GM04503 (cell line): ENCODE measurements at regions not wholly inside any gene's neighbourhood (a gene's known extent, or its start where the extent isn't known, plus 50 kb on each side); places are given as distances from the start of the nearest gene placed in this dataset.
"Not testable (repeated sequence)": the region's sequence is repeated elsewhere in the genome, so short reads cannot be mapped to it uniquely, and the experiment has no call there.

Experiments
- DNase-seq: peaks from one replicate; pipeline ENCODE4 v3.0.0-alpha.2; 2012; ENCODE audit warnings: low read depth

DNA sequence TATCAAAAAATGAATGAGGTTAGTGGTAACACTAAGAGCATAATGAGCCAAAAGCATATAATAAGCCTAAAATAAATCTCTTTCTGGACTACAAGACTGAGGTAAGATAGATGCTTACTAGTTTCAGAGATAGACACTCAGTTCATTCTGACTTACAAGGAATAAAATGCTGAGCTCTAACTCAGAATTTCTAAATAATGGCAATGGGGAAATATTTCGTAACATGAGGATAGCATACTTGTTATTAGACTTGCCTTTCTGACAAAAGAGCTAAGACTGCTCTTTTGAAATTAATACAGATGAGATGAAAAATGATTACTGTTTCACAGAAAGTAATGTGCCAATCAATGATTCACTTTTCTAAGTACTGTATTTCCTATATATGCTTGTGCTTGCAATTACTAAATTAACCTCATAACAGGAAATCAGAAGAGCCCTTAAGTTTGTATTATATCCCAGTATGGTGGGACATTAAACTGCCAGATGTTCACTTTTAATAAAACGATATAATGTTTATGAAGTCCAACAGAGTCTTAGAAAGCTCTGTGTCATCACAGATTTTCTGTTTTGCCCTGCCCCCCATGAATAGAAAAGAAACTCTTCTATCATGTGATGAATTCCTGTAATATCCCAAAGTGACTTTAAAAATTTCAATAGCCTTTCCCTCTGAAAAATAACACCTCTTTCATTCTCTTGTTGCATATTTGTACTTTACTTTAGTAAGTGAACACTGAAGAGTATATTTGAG is 2771.0 kb upstream of the PCDH20 start:
- no peak for DNase-seq

GRCh38 chr13:64186071-64186470 is 2770.4 kb upstream of the PCDH20 start:
- DNase-seq, result no peak

DNA sequence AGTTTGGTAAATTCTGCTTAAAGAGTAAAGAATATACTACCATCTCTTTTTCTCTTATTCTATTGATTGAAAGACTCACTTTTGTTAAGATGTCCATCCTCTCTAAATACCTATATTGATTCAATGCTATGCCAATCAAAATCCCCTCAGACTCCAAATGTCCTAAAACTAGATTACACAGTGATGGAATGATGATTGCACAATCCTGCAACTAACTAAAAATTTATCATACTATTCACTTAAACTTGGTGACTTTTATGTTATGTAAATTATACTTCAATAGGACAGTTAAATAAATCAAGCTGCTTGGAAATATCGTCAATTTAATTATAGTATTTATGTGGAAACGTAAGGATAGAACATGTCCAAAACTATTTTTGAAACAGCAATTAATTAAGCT is 2765.1 kb upstream of the PCDH20 start:
- DNase-seq, result no peak

- DNase-seq, result no peak
Observed at GRCh38 chr13:64165826-64166225, 2750.2 kb upstream of the PCDH20 start.

DNA sequence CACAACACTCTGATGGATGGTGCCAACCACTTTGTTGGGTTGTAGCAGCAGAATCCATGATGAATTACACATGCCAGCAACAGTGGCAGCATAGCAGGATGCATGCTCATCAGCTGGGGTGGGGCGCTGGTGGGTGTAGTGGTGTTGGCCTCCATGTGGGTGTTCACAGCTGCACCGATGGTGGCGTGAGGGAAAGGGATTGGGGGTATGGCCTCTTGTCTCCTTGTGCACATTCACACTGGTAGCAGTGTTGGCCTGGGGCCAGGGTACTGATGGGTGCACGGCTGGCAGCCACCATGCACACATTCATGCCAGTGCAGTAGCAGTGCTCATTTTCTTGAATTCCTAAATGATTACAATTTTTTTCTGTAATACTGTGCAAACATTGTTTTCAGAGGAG is 2748.8 kb upstream of the PCDH20 start:
- DNase-seq, result no peak

DNA sequence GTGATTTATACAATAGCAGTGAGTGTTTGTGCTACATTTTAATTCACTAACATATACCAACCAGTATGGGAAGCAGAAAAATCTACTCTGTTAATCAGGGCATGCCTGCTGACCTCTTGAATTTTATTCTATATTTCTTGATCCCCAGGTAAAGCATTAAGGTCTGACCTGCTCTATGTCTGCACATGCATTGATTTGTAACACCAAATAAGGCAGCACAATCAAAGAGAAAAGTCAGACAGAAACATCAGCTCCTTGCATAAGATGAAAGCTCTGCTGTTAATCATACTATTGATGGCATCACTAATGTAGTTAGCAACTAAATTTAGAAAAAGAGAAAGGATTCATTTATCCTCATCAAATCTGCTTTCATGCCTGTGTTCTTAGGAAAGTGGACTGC is 2744.8 kb upstream of the PCDH20 start:
- DNase-seq, result no peak

DNA sequence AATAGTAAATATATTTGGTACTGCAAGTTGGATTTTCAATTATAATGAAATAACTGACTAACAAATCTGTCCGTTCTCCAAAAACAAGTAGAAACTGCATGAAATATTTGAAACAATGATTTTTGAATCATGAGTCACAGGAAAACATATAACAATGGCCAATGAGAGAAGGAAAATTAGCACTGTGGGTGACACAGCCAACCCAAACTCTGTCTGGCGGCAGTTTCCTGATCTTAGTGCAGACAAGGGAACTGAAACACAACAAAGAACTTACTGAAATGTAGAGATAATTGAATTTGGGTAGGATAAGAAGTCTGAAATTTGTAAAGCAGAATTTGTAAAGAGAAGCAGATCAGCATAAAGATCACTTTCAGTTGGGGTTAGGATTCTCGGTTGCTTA is 2743.3 kb upstream of the PCDH20 start:
- peak; percentile 19 for DNase-seq

GRCh38 chr13:64154514-64154913 is 2738.9 kb upstream of the PCDH20 start:
- DNase-seq, result no peak

- no peak for DNase-seq
Observed at GRCh38 chr13:64130600-64130999, 2715.0 kb upstream of the PCDH20 start.

GRCh38 chr13:64130171-64130570 is 2714.5 kb upstream of the PCDH20 start:
- no peak for DNase-seq

DNA sequence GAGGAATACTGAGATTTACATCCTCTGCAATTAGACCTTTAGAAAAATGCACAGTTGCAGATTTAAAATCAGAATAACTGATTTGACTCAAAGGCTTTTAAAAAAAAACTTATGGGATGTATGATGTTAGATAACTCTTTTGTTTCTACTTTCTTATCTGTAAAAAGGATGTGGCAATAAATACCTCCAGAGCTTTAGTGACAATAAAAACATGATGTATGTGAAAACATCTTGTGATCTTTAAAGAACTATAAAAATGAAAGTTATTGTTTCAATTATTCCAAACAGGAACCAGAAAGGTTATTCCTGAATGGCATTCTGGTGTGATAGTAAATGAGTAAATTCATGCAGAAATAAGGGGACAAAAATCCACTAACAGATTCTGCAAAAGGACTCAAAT is 2712.2 kb upstream of the PCDH20 start:
- no peak for DNase-seq

DNA sequence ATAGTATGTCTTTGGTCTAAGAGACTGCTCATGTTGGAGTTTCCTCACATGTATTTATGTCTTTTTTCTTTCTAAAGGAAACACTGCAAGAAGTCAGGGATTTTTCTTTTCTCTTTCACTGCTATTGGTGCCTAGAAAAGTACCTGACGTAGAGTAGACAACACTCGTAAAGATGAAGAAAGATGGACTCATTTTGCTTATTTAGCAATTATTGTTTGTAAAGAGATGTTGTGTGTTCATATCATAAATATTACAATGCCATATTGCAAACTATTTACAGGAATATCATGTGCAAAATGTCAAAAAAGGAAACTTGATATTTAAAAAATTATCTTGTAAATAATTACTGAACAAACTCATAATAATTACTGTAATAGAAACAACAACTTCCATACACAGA is 2711.5 kb upstream of the PCDH20 start:
- no peak for DNase-seq

DNA sequence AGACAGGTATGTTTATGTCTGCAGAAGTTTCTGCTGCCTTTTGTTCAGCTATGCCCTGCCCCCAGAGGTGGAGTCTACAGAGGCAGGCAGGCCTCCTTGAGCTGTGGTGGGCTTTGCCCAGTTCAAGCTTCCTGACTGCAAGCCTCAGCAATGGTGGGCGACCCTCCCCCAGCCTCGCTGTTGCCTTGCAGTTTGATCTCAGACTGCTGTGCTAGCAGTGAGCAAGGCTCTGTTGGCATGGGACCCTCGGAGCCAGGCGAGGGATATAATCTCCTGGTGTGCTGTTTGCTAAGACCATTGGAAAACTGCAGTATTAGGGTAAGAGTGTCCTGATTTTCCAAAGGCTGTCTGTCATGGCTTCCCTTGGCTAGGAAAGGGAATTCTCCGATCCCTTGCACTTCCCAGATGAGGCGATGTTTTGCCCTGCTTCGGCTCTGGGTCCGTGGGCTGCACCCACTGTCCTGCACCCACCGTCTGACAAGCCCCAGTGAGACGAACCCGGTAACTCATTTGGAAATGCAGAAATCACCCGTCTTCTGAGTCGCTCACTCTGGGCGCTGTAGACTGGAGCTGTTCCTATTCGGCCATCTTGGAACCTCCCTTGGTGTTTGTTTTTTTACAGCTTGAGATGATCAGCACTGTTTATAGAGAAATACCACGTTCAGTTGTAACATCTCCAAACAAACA is 2705.5 kb upstream of the PCDH20 start:
- not testable (repeated sequence) for DNase-seq

GRCh38 chr13:64099994-64100393 is 2684.3 kb upstream of the PCDH20 start:
- no peak for DNase-seq

GRCh38 chr13:64090311-64090710 is 2674.7 kb upstream of the PCDH20 start:
- no peak for DNase-seq

GRCh38 chr13:64088491-64088890 is 2672.8 kb upstream of the PCDH20 start:
- no peak for DNase-seq

- no peak for DNase-seq
Observed at GRCh38 chr13:64087624-64088023, 2672.0 kb upstream of the PCDH20 start.

DNA sequence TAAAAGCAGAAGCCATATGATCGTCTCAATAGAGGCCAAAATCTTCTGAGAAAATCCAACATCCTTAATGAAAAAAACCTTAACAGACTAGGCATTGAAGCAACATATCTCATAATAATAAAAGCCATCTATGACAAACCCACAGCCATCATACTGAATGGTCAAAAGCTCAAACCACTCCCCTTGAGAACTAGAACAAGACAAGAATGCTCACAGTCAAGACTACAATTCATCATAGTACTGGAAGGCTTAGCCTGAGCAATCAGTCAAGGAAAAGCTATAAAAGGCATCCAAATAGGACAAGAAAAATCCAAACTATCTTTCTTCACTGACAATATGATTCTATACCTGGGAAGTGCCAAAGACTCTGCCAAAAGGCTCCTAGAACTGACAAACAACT is 2668.2 kb upstream of the PCDH20 start:
- no peak for DNase-seq

DNA sequence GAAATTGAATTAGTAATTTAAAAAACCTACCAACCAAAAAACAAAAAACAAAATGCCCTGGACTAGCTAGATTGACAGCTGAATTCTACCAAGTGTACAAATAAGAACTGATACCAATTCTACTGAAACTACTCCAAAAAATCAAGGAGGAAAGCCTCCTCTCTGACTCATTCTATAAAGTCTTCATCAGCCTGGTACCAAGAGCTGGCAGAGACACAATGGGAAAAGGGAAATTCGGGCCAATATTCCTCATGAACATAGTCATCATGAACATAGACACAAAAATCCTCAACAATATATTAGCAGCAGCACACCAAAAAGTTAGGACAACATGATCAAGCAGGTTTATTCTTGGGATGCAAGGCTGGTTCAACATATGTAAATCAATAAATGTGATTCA is 2667.7 kb upstream of the PCDH20 start:
- DNase-seq, result no peak

- no peak for DNase-seq
Observed at GRCh38 chr13:64078480-64078936, 2662.9 kb upstream of the PCDH20 start.

DNA sequence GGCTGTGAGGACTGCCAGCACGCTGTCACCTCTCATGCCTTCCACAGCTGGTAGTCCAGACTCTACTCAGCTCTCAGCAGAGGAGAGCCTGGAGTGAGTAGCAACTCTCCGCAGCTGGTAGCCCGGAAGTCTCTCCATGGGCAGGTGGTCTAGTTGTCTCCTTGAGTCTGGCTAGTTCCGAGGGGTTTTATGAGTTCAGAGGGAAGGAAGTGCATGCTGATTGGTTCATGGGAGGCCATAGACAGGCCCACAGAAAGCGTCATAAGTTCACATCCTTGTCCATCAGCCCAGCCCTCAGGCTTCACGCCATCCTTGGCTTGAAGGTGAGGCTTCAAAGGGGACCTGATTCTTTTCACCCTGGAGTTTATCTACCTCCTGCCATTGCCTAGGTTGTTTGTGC is 2662.4 kb upstream of the PCDH20 start:
- DNase-seq, result no peak

DNA sequence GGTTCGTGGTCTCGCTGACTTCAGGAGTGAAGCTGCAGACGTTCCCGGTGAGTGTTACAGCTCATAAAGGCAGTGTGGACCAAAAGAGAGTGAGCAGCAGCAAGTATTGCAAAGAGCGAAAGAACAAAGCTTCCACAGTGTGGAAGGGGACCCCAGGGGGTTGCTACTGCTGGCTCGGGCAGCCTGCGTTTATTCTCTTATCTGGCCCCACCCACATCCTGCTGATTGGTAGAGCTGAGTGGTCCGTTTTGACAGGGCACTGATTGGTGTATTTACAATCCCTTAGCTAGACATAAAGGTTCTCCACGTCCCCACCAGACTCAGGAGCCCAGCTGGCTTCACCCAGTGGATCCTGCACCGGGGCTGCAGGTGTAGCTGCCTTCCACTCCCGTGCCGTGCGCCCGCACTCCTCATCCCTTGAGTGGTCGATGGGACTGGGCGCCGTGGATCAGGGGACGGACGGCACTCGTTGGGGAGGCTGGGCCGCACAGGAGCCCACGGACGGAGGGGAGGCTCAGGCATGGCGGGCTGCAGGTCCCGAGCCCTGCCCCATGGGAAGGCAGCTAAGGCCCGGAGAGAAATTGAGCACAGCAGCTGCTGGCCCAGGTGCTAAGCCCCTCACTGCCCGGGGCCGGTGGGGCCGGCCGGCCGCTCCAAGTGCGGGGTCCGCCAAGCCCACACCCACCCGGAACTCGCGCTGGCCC is 2661.6 kb upstream of the PCDH20 start:
- DNase-seq, result not testable (repeated sequence)
